GM23338 (cell line): ENCODE measurements at regions not wholly inside any gene's neighbourhood (a gene's known extent, or its start where the extent isn't known, plus 50 kb on each side); places are given as distances from the start of the nearest gene placed in this dataset.

Experiments used
- ATAC-seq: fragments of 200-7000 bp; cut with Tn5 transposase; 3 replicates; pipeline ENCODE4 v1.9.1; 2020
- DNase-seq: peaks from one replicate; pipeline ENCODE4 v3.0.0-alpha.2; 2015; ENCODE audit warnings: low spot score
- H2AFZ ChIP-seq: fragments of 200-600 bp; sonication (generic); 2 replicates; pipeline ENCODE4 v1.8.0; 2016; ENCODE audit warnings: antibody characterized with exemption, mild to moderate bottlenecking, moderate library complexity
- H3F3A ChIP-seq: fragments of 200-600 bp; sonication (generic); replicated peaks from 2 replicates; pipeline ENCODE4 v1.8.0; 2017; ENCODE audit warnings: antibody characterized with exemption, mixed run types, low read depth
- H3K27ac ChIP-seq: fragments of 200-600 bp; sonication (generic); 2 replicates; pipeline ENCODE4 v1.6.1; 2016; ENCODE audit warnings: low read depth
- H3K27me3 ChIP-seq: fragments of 200-600 bp; sonication (generic); 2 replicates; pipeline ENCODE4 v1.8.0; 2016; ENCODE audit warnings: mild to moderate bottlenecking, mixed run types, moderate library complexity; ENCODE audit not compliant: insufficient read depth
- H3K36me3 ChIP-seq: fragments of 200-600 bp; sonication (generic); 2 replicates; pipeline ENCODE4 v1.8.0; 2016; ENCODE audit warnings: mild to moderate bottlenecking; ENCODE audit not compliant: insufficient read depth
- H3K4me1 ChIP-seq: fragments of 200-600 bp; sonication (generic); 2 replicates; pipeline ENCODE4 v1.8.0; 2016; ENCODE audit warnings: mild to moderate bottlenecking, moderate library complexity; ENCODE audit not compliant: insufficient read depth
- H3K4me2 ChIP-seq: fragments of 200-600 bp; sonication (generic); 2 replicates; pipeline ENCODE4 v1.7.1; 2017; ENCODE audit warnings: mixed run types
- H3K4me3 ChIP-seq: fragments of 200-600 bp; sonication (generic); 2 replicates; pipeline ENCODE4 v1.6.1; 2016; ENCODE audit warnings: mixed run types
- H3K79me2 ChIP-seq: fragments of 200-600 bp; sonication (generic); replicated peaks from 2 replicates; pipeline ENCODE4 v1.8.0; 2017; ENCODE audit warnings: mild to moderate bottlenecking; ENCODE audit not compliant: insufficient read depth
- H3K9me2 ChIP-seq: fragments of 200-600 bp; sonication (generic); 2 replicates; pipeline ENCODE4 v1.8.0; 2017; ENCODE audit not compliant: insufficient read depth
- H4K20me1 ChIP-seq: fragments of 200-600 bp; sonication (generic); replicated peaks from 2 replicates; pipeline ENCODE4 v1.8.0; 2017; ENCODE audit warnings: mild to moderate bottlenecking; ENCODE audit not compliant: insufficient read depth
- H3K27ac Mint-ChIP-seq: 2 replicates; pipeline ENCODE4 v1.8.0; 2020; ENCODE audit warnings: inconsistent platforms, mild to moderate bottlenecking, moderate library complexity, mixed read lengths
- H3K27me3 Mint-ChIP-seq: 3 replicates; pipeline ENCODE4 v1.8.0; 2022; ENCODE audit warnings: low read depth, mild to moderate bottlenecking, moderate library complexity, mixed read lengths, inconsistent platforms; ENCODE audit not compliant: insufficient read depth, poor library complexity
- H3K36me3 Mint-ChIP-seq: 3 replicates; pipeline ENCODE4 v1.8.0; 2021; ENCODE audit warnings: low read depth, mild to moderate bottlenecking, inconsistent platforms, moderate library complexity, mixed read lengths
- H3K4me1 Mint-ChIP-seq: 3 replicates; pipeline ENCODE4 v1.8.0; 2020; ENCODE audit warnings: mild to moderate bottlenecking, inconsistent platforms, mixed read lengths
- H3K4me3 Mint-ChIP-seq: 3 replicates; pipeline ENCODE4 v1.8.0; 2021; ENCODE audit warnings: moderate library complexity, mild to moderate bottlenecking, inconsistent platforms, mixed read lengths
- H3K9me3 Mint-ChIP-seq: 3 replicates; pipeline ENCODE4 v1.8.0; 2020; ENCODE audit warnings: moderate library complexity, mild to moderate bottlenecking, inconsistent platforms, mixed read lengths
- CREB1 ChIP-seq: fragments of 250-450 bp; sonication (Bioruptor Pico); IDR thresholded peaks from 2 replicates; pipeline ENCODE4 v1.5.0; 2020; ENCODE audit warnings: low read depth, mild to moderate bottlenecking, moderate library complexity
- EZH2 ChIP-seq: fragments of 200-600 bp; sonication (generic); IDR thresholded peaks from one replicate; pipeline ENCODE4 v1.8.0; 2017; ENCODE audit warnings: antibody characterized with exemption, mild to moderate bottlenecking, low read depth; ENCODE audit not compliant: unreplicated experiment
- EZH2phosphoT487 ChIP-seq: fragments of 200-600 bp; sonication (generic); IDR thresholded peaks from one replicate; pipeline ENCODE4 v1.8.1; 2018; ENCODE audit warnings: antibody characterized with exemption; ENCODE audit not compliant: unreplicated experiment
- JUNB ChIP-seq: IDR thresholded peaks from one replicate; pipeline ENCODE4 v1.6.1; 2016; ENCODE audit warnings: antibody characterized with exemption; ENCODE audit not compliant: unreplicated experiment
- NANOG ChIP-seq: IDR thresholded peaks from 2 replicates; pipeline ENCODE4 v1.6.1; 2016; ENCODE audit warnings: antibody characterized with exemption, borderline replicate concordance
- POLR2AphosphoS5 ChIP-seq: IDR thresholded peaks from 2 replicates; pipeline ENCODE4 v1.6.1; 2016; ENCODE audit warnings: antibody characterized with exemption, low read depth
- STAT1 ChIP-seq: IDR thresholded peaks from one replicate; pipeline ENCODE4 v1.6.1; 2016; ENCODE audit warnings: antibody characterized with exemption; ENCODE audit not compliant: unreplicated experiment
- ZNF114 ChIP-seq: fragments of 250-450 bp; sonication (Bioruptor Pico); IDR thresholded peaks from 2 replicates; pipeline ENCODE4 v1.5.0; 2020; ENCODE audit warnings: mild to moderate bottlenecking, moderate library complexity
- ZNF331 ChIP-seq: fragments of 250-450 bp; sonication (Bioruptor Pico); IDR thresholded peaks from 2 replicates; pipeline ENCODE4 v1.5.0; 2020; ENCODE audit warnings: low read depth, mild to moderate bottlenecking, moderate library complexity
- TF ChIP-seq, protein P1 (sequence below): fragments of 250-450 bp; sonication (Bioruptor Pico); IDR thresholded peaks from 2 replicates; pipeline ENCODE4 v1.5.0; 2020; ENCODE audit warnings: mild to moderate bottlenecking, moderate library complexity
- TF ChIP-seq, protein P2 (sequence below): IDR thresholded peaks from 2 replicates; pipeline ENCODE4 v1.6.1; 2016; ENCODE audit warnings: antibody characterized with exemption
- TF ChIP-seq, protein P3 (sequence below), 2 experiments: fragments of 200-600 bp in 1 of 2; sonication (generic) in 1 of 2; conservative IDR thresholded peaks; 2 replicates each; pipeline versions ENCODE4 v1.5.1 to v1.6.1; 2016 to 2017; ENCODE audit warnings: antibody characterized with exemption in 2 of 2, low read depth in 2 of 2, mild to moderate bottlenecking in 2 of 2, moderate library complexity in 1 of 2
- TF ChIP-seq, protein P4 (sequence below): IDR thresholded peaks from one replicate; pipeline ENCODE4 v1.6.1; 2018; ENCODE audit warnings: antibody characterized with exemption; ENCODE audit not compliant: unreplicated experiment

DNA sequence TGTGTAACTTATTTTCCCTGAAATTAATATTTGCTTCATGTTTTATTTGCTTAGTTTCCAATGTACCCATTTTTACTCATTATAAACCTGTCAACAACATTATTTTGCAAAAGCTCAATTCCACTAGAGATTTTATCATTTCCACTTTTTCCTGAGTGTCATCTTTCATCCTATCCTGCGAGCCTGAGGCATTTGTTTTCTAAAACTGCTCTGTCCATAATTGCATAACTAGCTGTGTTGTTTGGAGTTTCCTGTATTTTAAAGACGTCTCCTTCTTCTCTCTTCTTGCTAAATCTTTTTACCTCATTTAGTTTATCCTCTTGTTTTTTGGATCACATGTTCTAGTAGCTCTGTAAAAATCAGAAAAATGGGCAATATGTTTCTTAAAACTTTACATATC, 332.7 kb upstream of the NOVA1 start:
- H3K4me3 Mint-ChIP-seq: no peak overlapping the region
- Histone ChIP-seq H3K79me2 (no peaks in the 10 kb centered on the region), H3K27ac (no peak overlapping the region), H3F3A (no peaks in the 10 kb centered on the region), H3K4me1 (peaks cover 26% of the 10 kb centered on the region), H3K4me3 (no peak overlapping the region), H2AFZ (no peak overlapping the region), H3K27me3 (no peaks in the 10 kb centered on the region), H4K20me1 (no peaks in the 10 kb centered on the region), H3K36me3 (peaks cover 4% of the 10 kb centered on the region; the same call in 1 of the 2 replicates), H3K9me2 (no peaks in the 10 kb centered on the region), H3K4me2 (no peak overlapping the region)
- 0 out of 2 replicates have a peak overlapping the region, but pooled peaks have one; percentile 9 for H3K27ac Mint-ChIP-seq
- TF ChIP-seq ZNF114 (CRISPR knock-in tag) (no peak), JUNB (no peak), CREB1 (CRISPR knock-in tag) (no peak), STAT1 (no peak), POLR2AphosphoS5 (no peak), ZNF331 (CRISPR knock-in tag) (no peak), EZH2 (no peak), EZH2phosphoT487 (no peak), NANOG (no peak)
- TF ChIP-seq, protein P1, sequence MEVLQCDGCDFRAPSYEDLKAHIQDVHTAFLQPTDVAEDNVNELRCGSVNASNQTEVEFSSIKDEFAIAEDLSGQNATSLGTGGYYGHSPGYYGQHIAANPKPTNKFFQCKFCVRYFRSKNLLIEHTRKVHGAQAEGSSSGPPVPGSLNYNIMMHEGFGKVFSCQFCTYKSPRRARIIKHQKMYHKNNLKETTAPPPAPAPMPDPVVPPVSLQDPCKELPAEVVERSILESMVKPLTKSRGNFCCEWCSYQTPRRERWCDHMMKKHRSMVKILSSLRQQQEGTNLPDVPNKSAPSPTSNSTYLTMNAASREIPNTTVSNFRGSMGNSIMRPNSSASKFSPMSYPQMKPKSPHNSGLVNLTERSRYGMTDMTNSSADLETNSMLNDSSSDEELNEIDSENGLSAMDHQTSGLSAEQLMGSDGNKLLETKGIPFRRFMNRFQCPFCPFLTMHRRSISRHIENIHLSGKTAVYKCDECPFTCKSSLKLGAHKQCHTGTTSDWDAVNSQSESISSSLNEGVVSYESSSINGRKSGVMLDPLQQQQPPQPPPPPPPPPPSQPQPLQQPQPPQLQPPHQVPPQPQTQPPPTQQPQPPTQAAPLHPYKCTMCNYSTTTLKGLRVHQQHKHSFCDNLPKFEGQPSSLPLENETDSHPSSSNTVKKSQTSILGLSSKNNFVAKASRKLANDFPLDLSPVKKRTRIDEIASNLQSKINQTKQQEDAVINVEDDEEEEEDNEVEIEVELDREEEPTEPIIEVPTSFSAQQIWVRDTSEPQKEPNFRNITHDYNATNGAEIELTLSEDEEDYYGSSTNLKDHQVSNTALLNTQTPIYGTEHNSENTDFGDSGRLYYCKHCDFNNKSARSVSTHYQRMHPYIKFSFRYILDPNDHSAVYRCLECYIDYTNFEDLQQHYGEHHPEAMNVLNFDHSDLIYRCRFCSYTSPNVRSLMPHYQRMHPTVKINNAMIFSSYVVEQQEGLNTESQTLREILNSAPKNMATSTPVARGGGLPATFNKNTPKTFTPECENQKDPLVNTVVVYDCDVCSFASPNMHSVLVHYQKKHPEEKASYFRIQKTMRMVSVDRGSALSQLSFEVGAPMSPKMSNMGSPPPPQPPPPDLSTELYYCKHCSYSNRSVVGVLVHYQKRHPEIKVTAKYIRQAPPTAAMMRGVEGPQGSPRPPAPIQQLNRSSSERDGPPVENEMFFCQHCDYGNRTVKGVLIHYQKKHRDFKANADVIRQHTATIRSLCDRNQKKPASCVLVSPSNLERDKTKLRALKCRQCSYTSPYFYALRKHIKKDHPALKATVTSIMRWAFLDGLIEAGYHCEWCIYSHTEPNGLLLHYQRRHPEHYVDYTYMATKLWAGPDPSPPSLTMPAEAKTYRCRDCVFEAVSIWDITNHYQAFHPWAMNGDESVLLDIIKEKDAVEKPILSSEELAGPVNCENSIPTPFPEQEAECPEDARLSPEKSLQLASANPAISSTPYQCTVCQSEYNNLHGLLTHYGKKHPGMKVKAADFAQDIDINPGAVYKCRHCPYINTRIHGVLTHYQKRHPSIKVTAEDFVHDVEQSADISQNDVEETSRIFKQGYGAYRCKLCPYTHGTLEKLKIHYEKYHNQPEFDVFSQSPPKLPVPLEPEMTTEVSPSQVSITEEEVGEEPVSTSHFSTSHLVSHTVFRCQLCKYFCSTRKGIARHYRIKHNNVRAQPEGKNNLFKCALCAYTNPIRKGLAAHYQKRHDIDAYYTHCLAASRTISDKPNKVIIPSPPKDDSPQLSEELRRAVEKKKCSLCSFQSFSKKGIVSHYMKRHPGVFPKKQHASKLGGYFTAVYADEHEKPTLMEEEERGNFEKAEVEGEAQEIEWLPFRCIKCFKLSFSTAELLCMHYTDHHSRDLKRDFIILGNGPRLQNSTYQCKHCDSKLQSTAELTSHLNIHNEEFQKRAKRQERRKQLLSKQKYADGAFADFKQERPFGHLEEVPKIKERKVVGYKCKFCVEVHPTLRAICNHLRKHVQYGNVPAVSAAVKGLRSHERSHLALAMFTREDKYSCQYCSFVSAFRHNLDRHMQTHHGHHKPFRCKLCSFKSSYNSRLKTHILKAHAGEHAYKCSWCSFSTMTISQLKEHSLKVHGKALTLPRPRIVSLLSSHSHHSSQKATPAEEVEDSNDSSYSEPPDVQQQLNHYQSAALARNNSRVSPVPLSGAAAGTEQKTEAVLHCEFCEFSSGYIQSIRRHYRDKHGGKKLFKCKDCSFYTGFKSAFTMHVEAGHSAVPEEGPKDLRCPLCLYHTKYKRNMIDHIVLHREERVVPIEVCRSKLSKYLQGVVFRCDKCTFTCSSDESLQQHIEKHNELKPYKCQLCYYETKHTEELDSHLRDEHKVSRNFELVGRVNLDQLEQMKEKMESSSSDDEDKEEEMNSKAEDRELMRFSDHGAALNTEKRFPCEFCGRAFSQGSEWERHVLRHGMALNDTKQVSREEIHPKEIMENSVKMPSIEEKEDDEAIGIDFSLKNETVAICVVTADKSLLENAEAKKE (CRISPR knock-in tag): no peak
- TF ChIP-seq, protein P2, sequence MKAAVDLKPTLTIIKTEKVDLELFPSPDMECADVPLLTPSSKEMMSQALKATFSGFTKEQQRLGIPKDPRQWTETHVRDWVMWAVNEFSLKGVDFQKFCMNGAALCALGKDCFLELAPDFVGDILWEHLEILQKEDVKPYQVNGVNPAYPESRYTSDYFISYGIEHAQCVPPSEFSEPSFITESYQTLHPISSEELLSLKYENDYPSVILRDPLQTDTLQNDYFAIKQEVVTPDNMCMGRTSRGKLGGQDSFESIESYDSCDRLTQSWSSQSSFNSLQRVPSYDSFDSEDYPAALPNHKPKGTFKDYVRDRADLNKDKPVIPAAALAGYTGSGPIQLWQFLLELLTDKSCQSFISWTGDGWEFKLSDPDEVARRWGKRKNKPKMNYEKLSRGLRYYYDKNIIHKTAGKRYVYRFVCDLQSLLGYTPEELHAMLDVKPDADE: no peak
- TF ChIP-seq, protein P3, sequence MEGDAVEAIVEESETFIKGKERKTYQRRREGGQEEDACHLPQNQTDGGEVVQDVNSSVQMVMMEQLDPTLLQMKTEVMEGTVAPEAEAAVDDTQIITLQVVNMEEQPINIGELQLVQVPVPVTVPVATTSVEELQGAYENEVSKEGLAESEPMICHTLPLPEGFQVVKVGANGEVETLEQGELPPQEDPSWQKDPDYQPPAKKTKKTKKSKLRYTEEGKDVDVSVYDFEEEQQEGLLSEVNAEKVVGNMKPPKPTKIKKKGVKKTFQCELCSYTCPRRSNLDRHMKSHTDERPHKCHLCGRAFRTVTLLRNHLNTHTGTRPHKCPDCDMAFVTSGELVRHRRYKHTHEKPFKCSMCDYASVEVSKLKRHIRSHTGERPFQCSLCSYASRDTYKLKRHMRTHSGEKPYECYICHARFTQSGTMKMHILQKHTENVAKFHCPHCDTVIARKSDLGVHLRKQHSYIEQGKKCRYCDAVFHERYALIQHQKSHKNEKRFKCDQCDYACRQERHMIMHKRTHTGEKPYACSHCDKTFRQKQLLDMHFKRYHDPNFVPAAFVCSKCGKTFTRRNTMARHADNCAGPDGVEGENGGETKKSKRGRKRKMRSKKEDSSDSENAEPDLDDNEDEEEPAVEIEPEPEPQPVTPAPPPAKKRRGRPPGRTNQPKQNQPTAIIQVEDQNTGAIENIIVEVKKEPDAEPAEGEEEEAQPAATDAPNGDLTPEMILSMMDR (conservative IDR thresholded peaks at IDR 0.05; ENCODE audit: low read depth in 2 of 2): no peak
- TF ChIP-seq, protein P4, sequence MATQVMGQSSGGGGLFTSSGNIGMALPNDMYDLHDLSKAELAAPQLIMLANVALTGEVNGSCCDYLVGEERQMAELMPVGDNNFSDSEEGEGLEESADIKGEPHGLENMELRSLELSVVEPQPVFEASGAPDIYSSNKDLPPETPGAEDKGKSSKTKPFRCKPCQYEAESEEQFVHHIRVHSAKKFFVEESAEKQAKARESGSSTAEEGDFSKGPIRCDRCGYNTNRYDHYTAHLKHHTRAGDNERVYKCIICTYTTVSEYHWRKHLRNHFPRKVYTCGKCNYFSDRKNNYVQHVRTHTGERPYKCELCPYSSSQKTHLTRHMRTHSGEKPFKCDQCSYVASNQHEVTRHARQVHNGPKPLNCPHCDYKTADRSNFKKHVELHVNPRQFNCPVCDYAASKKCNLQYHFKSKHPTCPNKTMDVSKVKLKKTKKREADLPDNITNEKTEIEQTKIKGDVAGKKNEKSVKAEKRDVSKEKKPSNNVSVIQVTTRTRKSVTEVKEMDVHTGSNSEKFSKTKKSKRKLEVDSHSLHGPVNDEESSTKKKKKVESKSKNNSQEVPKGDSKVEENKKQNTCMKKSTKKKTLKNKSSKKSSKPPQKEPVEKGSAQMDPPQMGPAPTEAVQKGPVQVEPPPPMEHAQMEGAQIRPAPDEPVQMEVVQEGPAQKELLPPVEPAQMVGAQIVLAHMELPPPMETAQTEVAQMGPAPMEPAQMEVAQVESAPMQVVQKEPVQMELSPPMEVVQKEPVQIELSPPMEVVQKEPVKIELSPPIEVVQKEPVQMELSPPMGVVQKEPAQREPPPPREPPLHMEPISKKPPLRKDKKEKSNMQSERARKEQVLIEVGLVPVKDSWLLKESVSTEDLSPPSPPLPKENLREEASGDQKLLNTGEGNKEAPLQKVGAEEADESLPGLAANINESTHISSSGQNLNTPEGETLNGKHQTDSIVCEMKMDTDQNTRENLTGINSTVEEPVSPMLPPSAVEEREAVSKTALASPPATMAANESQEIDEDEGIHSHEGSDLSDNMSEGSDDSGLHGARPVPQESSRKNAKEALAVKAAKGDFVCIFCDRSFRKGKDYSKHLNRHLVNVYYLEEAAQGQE: no peak
- no peaks in the 10 kb centered on the region for H3K36me3 Mint-ChIP-seq
- peaks cover 50% of the 10 kb centered on the region for H3K4me1 Mint-ChIP-seq
- H3K9me3 Mint-ChIP-seq: no peaks in the 10 kb centered on the region
- DNase-seq (no peak), ATAC-seq (no peak)
- H3K27me3 Mint-ChIP-seq: peaks cover 3% of the 10 kb centered on the region
